Body of pancreas (tissue), 4 donors: ENCODE measurements at regions not wholly inside any gene's neighbourhood (a gene's known extent, or its start where the extent isn't known, plus 50 kb on each side); places are given as distances from the start of the nearest gene placed in this dataset.

Experiments used
- ATAC-seq: fragments of 150-250 bp; one replicate; pipeline ENCODE4 v1.9.1; 2016
- DNase-seq, 4 donors: peaks; one replicate each; pipeline ENCODE4 v3.0.0-alpha.2; 2019
- H3K27ac ChIP-seq, 4 donors: fragments of 200-600 bp; sonication (generic); 1 replicate in 3 of 4; 2 replicates in 1 of 4; pipeline versions ENCODE4 v1.5.1 to v1.6.1; 2016 to 2019; ENCODE audit warnings: mild to moderate bottlenecking in 1 of 4, mixed read lengths in 1 of 4, moderate library complexity in 1 of 4
- H3K27me3 ChIP-seq, 2 donors: fragments of 200-600 bp; sonication (generic); one replicate each; pipeline ENCODE4 v1.6.0; 2016; ENCODE audit warnings: mild to moderate bottlenecking in 1 of 2
- H3K36me3 ChIP-seq, 2 donors: fragments of 200-600 bp; sonication (generic); replicated peaks in 1 of 2; 2 replicates each; pipeline ENCODE4 v1.5.1; 2016; ENCODE audit warnings: low read depth in 2 of 2; ENCODE audit not compliant: insufficient read depth in 1 of 2
- H3K4me1 ChIP-seq: fragments of 200-600 bp; sonication (generic); one replicate; pipeline ENCODE4 v1.6.0; 2016
- H3K4me3 ChIP-seq, 2 donors: fragments of 200-600 bp; sonication (generic); 1 replicate in 1 of 2; 2 replicates in 1 of 2; pipeline ENCODE4 v1.5.1; 2016 to 2019
- H3K9me3 ChIP-seq, 3 donors: fragments of 200-600 bp; sonication (generic); 1 replicate in 2 of 3; 2 replicates in 1 of 3; pipeline ENCODE4 v1.5.1; 2016
- CTCF ChIP-seq, 7 experiments: fragments of 450-650 bp in 4 of 7; fragments of 200-600 bp in 3 of 7; sonication (generic) in 3 of 7; IDR thresholded peaks; one replicate each; pipeline ENCODE4 v1.5.1; 2016 to 2019; ENCODE audit warnings: antibody characterized with exemption in 7 of 7
- POLR2A ChIP-seq, 3 donors: fragments of 450-650 bp; IDR thresholded peaks; one replicate each; pipeline ENCODE4 v1.6.1; 2016; ENCODE audit warnings: antibody characterized with exemption in 3 of 3, mild to moderate bottlenecking in 2 of 3
- WGBS, 2 donors: methylation state at CpG; one replicate each; pipeline ENCODE4 v1.1.5; 2017; 5-methylcytosine and 5-hydroxymethylcytosine counted together
- intact Hi-C: fragments of 100-400 bp; cut with DNase I; formaldehyde crosslinking; loops from one replicate; pipeline ENCODE4 v1.15.1; 2023

DNA sequence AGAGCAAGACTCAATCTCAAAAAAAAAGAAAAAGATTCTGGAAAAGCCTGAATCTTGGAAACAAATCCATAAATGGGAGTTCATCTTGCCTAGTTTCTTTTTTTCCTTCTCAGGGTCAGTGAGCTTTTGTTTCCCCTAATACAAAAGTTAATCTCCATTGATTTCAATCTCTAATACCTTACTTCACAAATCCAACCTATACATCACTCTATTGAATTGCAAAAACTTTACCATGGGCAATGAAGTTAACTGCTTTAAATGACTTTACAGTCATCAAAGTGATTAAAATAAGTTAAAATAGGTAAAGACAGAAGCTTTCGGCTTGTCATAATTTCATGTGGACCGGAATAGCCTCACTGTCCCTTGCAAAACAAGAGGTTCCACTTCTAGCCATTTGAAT lies 1012.7 kb upstream of the SEL1L start:
- H3K4me1 ChIP-seq, result no peaks in the 10 kb centered on the region

DNA sequence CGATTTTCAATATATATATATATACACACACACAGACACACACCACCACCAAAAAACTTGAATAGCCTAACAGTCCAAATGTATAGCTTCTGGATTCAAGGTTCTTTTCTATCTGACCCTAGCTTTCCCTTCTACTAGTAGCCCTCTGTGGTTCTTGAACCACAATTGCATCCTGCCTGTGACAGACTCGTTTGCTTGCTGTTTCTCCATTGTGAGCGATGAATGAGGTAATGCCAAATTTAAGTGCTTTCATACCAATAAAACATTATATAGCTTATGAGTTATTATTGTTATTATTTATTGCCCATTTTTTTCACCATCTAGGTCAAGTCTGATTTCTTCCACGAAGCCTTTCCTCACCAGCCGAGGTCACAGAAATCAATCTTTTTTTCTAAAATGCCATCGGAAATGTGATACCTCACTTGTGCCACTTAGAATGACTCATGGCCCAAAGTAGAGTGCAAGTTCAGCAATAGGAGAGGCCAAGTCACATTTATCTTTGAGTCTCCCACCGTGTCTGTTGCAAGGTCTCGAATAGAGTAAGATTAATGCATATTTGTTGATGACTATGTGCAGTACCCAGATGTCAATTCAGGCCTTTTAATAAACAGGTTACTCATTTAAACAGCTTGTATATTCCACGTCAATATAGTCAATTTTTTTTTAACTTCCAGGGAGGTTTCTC lies 1015.8 kb upstream of the SEL1L start:
- H3K27me3 ChIP-seq, result no peaks in the 10 kb centered on the region
- no peak for ATAC-seq
- no peaks in the 10 kb centered on the region for H3K4me1 ChIP-seq
- TF ChIP-seq CTCF (IDR thresholded peaks at IDR 0.05), result no peak
- 51 to 60% methylated on average over 9 of the region's 9 CpGs for WGBS, 2 donors
- no peaks in the 10 kb centered on the region for H3K9me3 ChIP-seq
- DNase-seq, result no peak
- intact Hi-C loops, result no loop called here
- H3K4me3 ChIP-seq, result no peak overlapping the region
- H3K36me3 ChIP-seq, result no peaks in the 10 kb centered on the region
- H3K27ac ChIP-seq, result no peak overlapping the region

More for the DNA sequence above, 1012.7 kb upstream of the SEL1L start:
- WGBS, 2 donors, result 45 to 97% methylated on average over 2 of the region's 2 CpGs
- DNase-seq, result no peak
- ATAC-seq, result no peak
- Histone ChIP-seq H3K36me3 (no peaks in the 10 kb centered on the region), H3K4me3 (no peak overlapping the region), H3K27me3 (no peaks in the 10 kb centered on the region), H3K27ac (no peak overlapping the region), H3K9me3 (no peaks in the 10 kb centered on the region)
- intact Hi-C loops, result no loop called here
- TF ChIP-seq POLR2A (IDR thresholded peaks at IDR 0.05) (no peak), CTCF (IDR thresholded peaks at IDR 0.05) (no peak)

GRCh38 chr14:82562881-82563280 lies 1029.2 kb upstream of the SEL1L start:
- intact Hi-C loops, result no loop called here
- Histone ChIP-seq H3K4me3 (no peak overlapping the region), H3K4me1 (peaks cover 8% of the 10 kb centered on the region), H3K27me3 (no peaks in the 10 kb centered on the region), H3K27ac (no peak overlapping the region), H3K36me3 (no peaks in the 10 kb centered on the region), H3K9me3 (no peaks in the 10 kb centered on the region)
- ATAC-seq (no peak), DNase-seq (no peak)
- 67 to 75% methylated on average over 2 of the region's 2 CpGs for WGBS, 2 donors
- TF ChIP-seq POLR2A (IDR thresholded peaks at IDR 0.05), result no peak

DNA sequence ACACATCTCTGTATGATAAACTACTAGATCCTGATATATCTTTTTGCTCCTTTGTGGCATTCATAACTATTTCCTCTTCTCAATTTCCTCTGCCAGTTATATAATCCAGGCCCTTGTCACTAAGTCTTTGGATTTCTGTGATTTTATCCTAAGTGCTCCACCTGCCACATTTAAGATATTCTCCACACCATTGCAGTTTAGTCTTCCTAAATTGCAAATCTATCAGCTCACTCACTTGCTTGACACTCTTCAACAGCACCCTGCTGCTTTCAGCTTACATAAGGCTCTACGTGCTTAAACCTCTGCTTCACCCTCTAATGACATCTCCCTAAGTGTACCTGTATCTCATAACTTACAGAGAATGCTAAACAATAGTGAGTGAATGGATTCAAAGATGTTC lies 1032.2 kb upstream of the SEL1L start:
- no peak for TF ChIP-seq CTCF (IDR thresholded peaks at IDR 0.05)
- TF ChIP-seq POLR2A (IDR thresholded peaks at IDR 0.05), result no peak
- Histone ChIP-seq H3K27ac (no peak overlapping the region), H3K4me3 (no peak overlapping the region), H3K36me3 (no peaks in the 10 kb centered on the region), H3K9me3 (no peaks in the 10 kb centered on the region), H3K4me1 (peaks cover 8% of the 10 kb centered on the region), H3K27me3 (no peaks in the 10 kb centered on the region)
- no peak for ATAC-seq
- intact Hi-C loops, result no loop called here
- WGBS, 2 donors, result 63 to 69% methylated on average over 1 of the region's 1 CpG
- DNase-seq, result no peak

DNA sequence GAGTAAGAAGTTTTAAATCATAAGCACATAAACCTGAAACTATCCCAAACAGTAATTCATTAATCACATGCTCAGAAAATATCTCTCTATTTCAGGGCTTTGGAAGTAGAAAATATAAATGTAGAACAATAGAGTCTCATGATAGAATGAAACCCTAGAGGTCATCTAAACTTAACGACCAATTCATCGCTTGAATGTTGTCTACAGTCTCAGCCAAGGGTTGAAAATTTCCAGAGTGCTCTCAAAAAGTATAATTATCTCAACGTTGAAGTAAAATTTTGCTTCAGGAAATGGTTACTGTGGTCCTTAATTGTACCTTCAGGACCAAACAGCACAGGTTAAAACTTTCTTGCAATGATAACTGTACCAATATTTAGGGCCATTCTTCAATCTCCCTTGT lies 1053.6 kb upstream of the SEL1L start:
- TF ChIP-seq POLR2A (IDR thresholded peaks at IDR 0.05) (no peak), CTCF (IDR thresholded peaks at IDR 0.05) (no peak)
- Histone ChIP-seq H3K27me3 (no peaks in the 10 kb centered on the region), H3K9me3 (no peaks in the 10 kb centered on the region), H3K27ac (no peak overlapping the region), H3K36me3 (no peaks in the 10 kb centered on the region), H3K4me3 (no peak overlapping the region), H3K4me1 (no peaks in the 10 kb centered on the region)
- no peak for DNase-seq
- WGBS, 2 donors, result 58 to 72% methylated on average over 3 of the region's 3 CpGs
- intact Hi-C loops, result no loop called here
- no peak for ATAC-seq
